ENCODE measurements at regions not wholly inside any gene's neighbourhood (a gene's known extent, or its start where the extent isn't known, plus 50 kb on each side); places are given as distances from the start of the nearest gene placed in this dataset.

- TF ChIP-seq, protein P1, sequence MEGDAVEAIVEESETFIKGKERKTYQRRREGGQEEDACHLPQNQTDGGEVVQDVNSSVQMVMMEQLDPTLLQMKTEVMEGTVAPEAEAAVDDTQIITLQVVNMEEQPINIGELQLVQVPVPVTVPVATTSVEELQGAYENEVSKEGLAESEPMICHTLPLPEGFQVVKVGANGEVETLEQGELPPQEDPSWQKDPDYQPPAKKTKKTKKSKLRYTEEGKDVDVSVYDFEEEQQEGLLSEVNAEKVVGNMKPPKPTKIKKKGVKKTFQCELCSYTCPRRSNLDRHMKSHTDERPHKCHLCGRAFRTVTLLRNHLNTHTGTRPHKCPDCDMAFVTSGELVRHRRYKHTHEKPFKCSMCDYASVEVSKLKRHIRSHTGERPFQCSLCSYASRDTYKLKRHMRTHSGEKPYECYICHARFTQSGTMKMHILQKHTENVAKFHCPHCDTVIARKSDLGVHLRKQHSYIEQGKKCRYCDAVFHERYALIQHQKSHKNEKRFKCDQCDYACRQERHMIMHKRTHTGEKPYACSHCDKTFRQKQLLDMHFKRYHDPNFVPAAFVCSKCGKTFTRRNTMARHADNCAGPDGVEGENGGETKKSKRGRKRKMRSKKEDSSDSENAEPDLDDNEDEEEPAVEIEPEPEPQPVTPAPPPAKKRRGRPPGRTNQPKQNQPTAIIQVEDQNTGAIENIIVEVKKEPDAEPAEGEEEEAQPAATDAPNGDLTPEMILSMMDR (IDR thresholded peaks at IDR 0.05): no peak
- no peak for TF ChIP-seq POLR2A (IDR thresholded peaks at IDR 0.05)
These were observed 128.0 kb upstream of the GPR12 start for GRCh38 chr13:26888632-26889031.

Data from Peyer's patch (tissue), 4 donors.